IMR-90 (cell line): ENCODE measurements at regions not wholly inside any gene's neighbourhood (a gene's known extent, or its start where the extent isn't known, plus 50 kb on each side); places are given as distances from the start of the nearest gene placed in this dataset.

ENCODE experiments used
- ATAC-seq: fragments of 200-7000 bp; cut with Tn5 transposase; 2 replicates; pipeline ENCODE4 v1.9.1; 2020; ENCODE audit warnings: low read depth, mild to moderate bottlenecking, moderate library complexity
- BruUV-seq: library from RNA; stranded (reverse); fragments of 400-500 nt; replicated peaks from 2 replicates; lab custom pipeline; 2021; lab: Mats Ljungman, UMichigan
- CTCF ChIA-PET: fragments of 300-600 bp; formaldehyde crosslinking; extraction: SDS; loops from one replicate; lab custom pipeline; 2021; ENCODE audit warnings: antibody characterized with exemption; lab: Yijun Ruan, JAX
- POLR2A ChIA-PET: fragments of 300-600 bp; sonication (Branson Sonifier 250); formaldehyde crosslinking; loops from one replicate; lab custom pipeline; 2022; ENCODE audit warnings: antibody characterized with exemption; ENCODE audit not compliant: unreplicated experiment; lab: Charles Lee
- DNase-seq: peaks from one replicate; pipeline ENCODE4 v3.0.0; 2013
- H2AFZ ChIP-seq: replicated peaks from 2 replicates; pipeline ENCODE3; 2013; ENCODE audit warnings: low read length, mild to moderate bottlenecking; ENCODE audit not compliant: poor library complexity
- H2AK5ac ChIP-seq: 2 replicates; pipeline ENCODE4 v1.6.1; 2013; ENCODE audit warnings: low read depth, low read length, inconsistent platforms
- H2AK9ac ChIP-seq: replicated peaks from 2 replicates; pipeline ENCODE3; 2013; ENCODE audit warnings: mild to moderate bottlenecking, low read depth, low read length, moderate library complexity; ENCODE audit not compliant: poor library complexity
- H2BK120ac ChIP-seq: 2 replicates; pipeline ENCODE4 v1.6.1; 2013; ENCODE audit warnings: low read depth, low read length, inconsistent platforms
- H2BK15ac ChIP-seq: 3 replicates; pipeline ENCODE4 v1.6.1; 2013; ENCODE audit warnings: low read depth, low read length, inconsistent platforms
- H2BK20ac ChIP-seq: 2 replicates; pipeline ENCODE4 v1.6.1; 2013; ENCODE audit warnings: low read depth, mild to moderate bottlenecking, inconsistent platforms, low read length, moderate library complexity
- H2BK5ac ChIP-seq: 2 replicates; pipeline ENCODE4 v1.6.1; 2013; ENCODE audit warnings: mild to moderate bottlenecking, low read depth, low read length, inconsistent platforms; ENCODE audit not compliant: poor library complexity, severe bottlenecking
- H3K14ac ChIP-seq: replicated peaks from 2 replicates; pipeline ENCODE4 v1.6.1; 2013; ENCODE audit warnings: low read depth, low read length, inconsistent platforms
- H3K18ac ChIP-seq: 2 replicates; pipeline ENCODE4 v1.6.1; 2013; ENCODE audit warnings: low read depth, low read length, control low read depth
- H3K23ac ChIP-seq: 2 replicates; pipeline ENCODE4 v1.6.1; 2013; ENCODE audit warnings: low read depth, low read length, inconsistent platforms
- H3K27ac ChIP-seq: 2 replicates; pipeline ENCODE4 v1.5.1; 2013; ENCODE audit warnings: mild to moderate bottlenecking, control low read depth, low read length; ENCODE audit not compliant: insufficient read depth
- H3K27me3 ChIP-seq: 2 replicates; pipeline ENCODE4 v1.6.1; 2013; ENCODE audit warnings: low read length; ENCODE audit not compliant: control insufficient read depth, insufficient read depth
- H3K36me3 ChIP-seq: 2 replicates; pipeline ENCODE4 v1.6.1; 2013; ENCODE audit warnings: low read length, mixed read lengths; ENCODE audit not compliant: control insufficient read depth, insufficient read depth
- H3K4ac ChIP-seq: 2 replicates; pipeline ENCODE4 v1.6.1; 2013; ENCODE audit warnings: low read depth, low read length, inconsistent platforms
- H3K4me1 ChIP-seq: 2 replicates; pipeline ENCODE4 v1.6.1; 2013; ENCODE audit warnings: low read length, mixed read lengths; ENCODE audit not compliant: control insufficient read depth, insufficient read depth
- H3K4me2 ChIP-seq: 2 replicates; pipeline ENCODE4 v1.6.1; 2013; ENCODE audit warnings: low read depth, mild to moderate bottlenecking, control low read depth, low read length, moderate library complexity
- H3K4me3 ChIP-seq: 2 replicates; pipeline ENCODE4 v1.5.1; 2013; ENCODE audit warnings: low read depth, mild to moderate bottlenecking, control low read depth, low read length, moderate library complexity; ENCODE audit not compliant: insufficient read depth
- H3K56ac ChIP-seq: 2 replicates; pipeline ENCODE4 v1.6.1; 2013; ENCODE audit warnings: low read length, inconsistent platforms; ENCODE audit not compliant: insufficient read depth; ENCODE audit errors: extremely low read depth
- H3K79me1 ChIP-seq, 2 experiments: 2 replicates each; pipeline ENCODE4 v1.6.1; 2013; ENCODE audit warnings: low read length in 2 of 2, inconsistent platforms in 1 of 2, low read depth in 1 of 2
- H3K9ac ChIP-seq: 2 replicates; pipeline ENCODE4 v1.6.1; 2013; ENCODE audit warnings: low read depth, low read length, control low read depth
- H3K9me1 ChIP-seq: 2 replicates; pipeline ENCODE4 v1.6.1; 2013; ENCODE audit warnings: low read length, inconsistent platforms; ENCODE audit not compliant: insufficient read depth
- H3K9me3 ChIP-seq: 2 replicates; pipeline ENCODE4 v1.6.1; 2013; ENCODE audit warnings: low read length; ENCODE audit not compliant: control insufficient read depth, insufficient read depth
- H4K20me1 ChIP-seq: 2 replicates; pipeline ENCODE4 v1.6.1; 2013; ENCODE audit warnings: low read length, inconsistent platforms; ENCODE audit not compliant: insufficient read depth
- H4K5ac ChIP-seq: 2 replicates; pipeline ENCODE4 v1.6.1; 2013; ENCODE audit warnings: mild to moderate bottlenecking, low read depth, low read length, control low read depth
- H4K8ac ChIP-seq, 2 experiments: 2 replicates each; pipeline ENCODE4 v1.6.1; 2013; ENCODE audit warnings: low read depth in 2 of 2, low read length in 2 of 2, control low read depth in 1 of 2, inconsistent platforms in 1 of 2
- H4K91ac ChIP-seq: 2 replicates; pipeline ENCODE4 v1.6.1; 2013; ENCODE audit warnings: low read depth, low read length, inconsistent platforms; ENCODE audit not compliant: insufficient read depth
- BHLHE40 ChIP-seq: fragments of 150-350 bp; IDR thresholded peaks from 2 replicates; pipeline ENCODE4 v1.6.1; 2016; ENCODE audit warnings: mild to moderate bottlenecking, low read depth, low read length
- CEBPB ChIP-seq: IDR thresholded peaks from 2 replicates; pipeline ENCODE4 v1.6.1; 2012; ENCODE audit warnings: low read depth, low read length, improper control_type of control experiment
- CHD1 ChIP-seq: IDR thresholded peaks from 2 replicates; pipeline ENCODE4 v1.6.1; 2012; ENCODE audit warnings: low read depth, low read length, improper control_type of control experiment
- CTCF ChIP-seq: conservative IDR thresholded peaks from 2 replicates; pipeline ENCODE4 v1.5.1; 2012; ENCODE audit warnings: mild to moderate bottlenecking, low read depth, low read length, improper control_type of control experiment
- ELK1 ChIP-seq: fragments of 150-350 bp; IDR thresholded peaks from 2 replicates; pipeline ENCODE4 v1.6.1; 2016; ENCODE audit warnings: low read depth, mild to moderate bottlenecking, low read length, moderate library complexity, borderline replicate concordance
- FOS ChIP-seq: fragments of 150-350 bp; IDR thresholded peaks from 2 replicates; pipeline ENCODE4 v1.6.1; 2016; ENCODE audit warnings: low read depth, low read length
- MAFK ChIP-seq: IDR thresholded peaks from 2 replicates; pipeline ENCODE4 v1.6.1; 2012; ENCODE audit warnings: low read depth, low read length, improper control_type of control experiment
- MAZ ChIP-seq: IDR thresholded peaks from 2 replicates; pipeline ENCODE4 v1.6.1; 2012; ENCODE audit warnings: low read depth, mild to moderate bottlenecking, low read length, improper control_type of control experiment, moderate library complexity, borderline replicate concordance
- MXI1 ChIP-seq: IDR thresholded peaks from 2 replicates; pipeline ENCODE4 v1.6.1; 2012; ENCODE audit warnings: low read depth, mild to moderate bottlenecking, low read length, moderate library complexity, borderline replicate concordance
- NFE2L2 ChIP-seq: fragments of 150-350 bp; IDR thresholded peaks from 2 replicates; pipeline ENCODE4 v1.6.1; 2016; ENCODE audit warnings: low read depth, mild to moderate bottlenecking, low read length
- POLR2A ChIP-seq: IDR thresholded peaks from 2 replicates; pipeline ENCODE4 v1.6.1; 2012; ENCODE audit warnings: mild to moderate bottlenecking, low read depth, low read length
- RAD21 ChIP-seq: IDR thresholded peaks from 2 replicates; pipeline ENCODE4 v1.6.1; 2012; ENCODE audit warnings: low read length, improper control_type of control experiment
- RCOR1 ChIP-seq: IDR thresholded peaks from 2 replicates; pipeline ENCODE4 v1.6.1; 2012; ENCODE audit warnings: mild to moderate bottlenecking, low read length, improper control_type of control experiment; ENCODE audit not compliant: insufficient replicate concordance
- RFX5 ChIP-seq: IDR thresholded peaks from 2 replicates; pipeline ENCODE4 v1.8.0; 2012; ENCODE audit warnings: low read depth, mild to moderate bottlenecking, low read length, moderate library complexity
- SMC3 ChIP-seq: fragments of 150-350 bp; IDR thresholded peaks from 2 replicates; pipeline ENCODE4 v1.6.1; 2016; ENCODE audit warnings: low read depth, mild to moderate bottlenecking, antibody characterized with exemption, low read length, moderate library complexity
- WGBS, 2 experiments: methylation state at CpG; one replicate each; pipeline versions ENCODE4 v1.1.5 to v1.1.7; 2013; ENCODE audit warnings: missing lambda C conversion rate in 2 of 2; ENCODE audit not compliant: insufficient read length in 1 of 2; ENCODE audit errors: extremely low coverage in 2 of 2; 5-methylcytosine and 5-hydroxymethylcytosine counted together
- dilution Hi-C: fragments of 300-500 bp; cut with HindIII; formaldehyde crosslinking; loops from one replicate; pipeline ENCODE4 v1.14.3; 2018; ENCODE audit warnings: low sequenced_read_pairs; ENCODE audit not compliant: unreplicated experiment
- in situ Hi-C: fragments of 300-500 bp; cut with MboI; formaldehyde crosslinking; loops from 3 replicates; pipeline ENCODE4 v1.14.3; 2019; ENCODE audit warnings: low sequenced_read_pairs, inconsistent platforms, mixed read lengths
- intact Hi-C: fragments of 100-400 bp; cut with micrococcal nuclease; formaldehyde crosslinking; loops from 2 replicates; pipeline ENCODE4 v1.10.0; 2022
- TF ChIP-seq, protein P1 (sequence below): fragments of 150-350 bp; IDR thresholded peaks from 2 replicates; pipeline ENCODE4 v1.6.1; 2017; ENCODE audit warnings: mild to moderate bottlenecking, antibody characterized with exemption, low read length, low read depth

DNA sequence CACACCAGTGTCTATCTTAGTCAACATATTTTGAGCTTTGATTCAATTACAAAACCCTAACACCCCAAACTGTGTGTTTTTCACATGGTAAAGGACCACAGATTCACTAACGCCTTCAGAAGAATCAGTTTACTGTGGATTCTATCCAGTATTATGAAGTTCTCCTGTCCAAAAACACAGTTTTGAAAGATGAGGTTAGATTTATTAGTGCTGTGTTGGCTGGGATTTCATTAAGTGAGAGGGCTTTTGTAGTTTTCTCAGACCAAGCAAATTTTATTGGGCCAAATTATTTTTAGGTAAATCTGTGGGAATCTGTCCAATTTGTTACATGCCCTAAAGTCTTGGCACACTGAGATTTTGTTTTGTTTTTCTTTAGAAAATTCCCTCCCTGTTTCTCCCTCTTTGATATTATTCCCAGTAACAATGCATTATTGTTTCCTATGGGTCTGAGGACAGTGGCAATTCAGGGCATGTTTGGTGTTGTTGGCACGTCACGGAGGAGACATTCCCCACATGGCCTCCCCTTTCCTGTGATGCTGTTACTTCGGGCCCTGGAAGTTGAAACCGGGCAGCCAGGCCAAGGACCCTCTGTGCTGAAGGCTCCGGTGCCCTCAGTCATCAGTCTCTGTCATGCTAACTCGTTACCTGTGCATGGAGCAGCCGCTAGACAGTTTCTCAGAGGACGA is 87.5 kb upstream of the ALKAL2 start:
- 19% methylated on average over 3 of the region's 9 CpGs; no CpG with 5 or more reads in 1 of the 2 experiments for WGBS, 2 experiments
- intact Hi-C loops, result loop anchor here (5.0 kb wide), 1 partner anchor 812 kb away; no protein-coding TSS in a partner anchor
- no peak overlapping the region for H2BK20ac ChIP-seq
- H2AK5ac ChIP-seq, result no peak overlapping the region
- H3K4ac ChIP-seq, result no peak overlapping the region
- H4K5ac ChIP-seq, result no peak overlapping the region
- H3K27ac ChIP-seq, result no peak overlapping the region
- ATAC-seq (no peak), DNase-seq (no peak)
- H3K14ac ChIP-seq, result no peak overlapping the region
- no peaks in the 10 kb centered on the region for H3K27me3 ChIP-seq
- H3K4me1 ChIP-seq, result no peaks in the 10 kb centered on the region
- no TSS peak for BruUV-seq
- no peak overlapping the region for H2BK120ac ChIP-seq
- H3K36me3 ChIP-seq, result no peaks in the 10 kb centered on the region
- dilution Hi-C loops, result no loop called here
- H2BK15ac ChIP-seq, result no peak overlapping the region
- H3K9ac ChIP-seq, result no peak overlapping the region
- no peak overlapping the region for H4K91ac ChIP-seq
- H3K79me1 ChIP-seq, result no peaks in the 10 kb centered on the region
- H2AK9ac ChIP-seq, result no peak overlapping the region
- POLR2A ChIA-PET, result no interaction called here
- no peak overlapping the region for H3K23ac ChIP-seq
- H2BK5ac ChIP-seq, result no peak overlapping the region
- no peak for TF ChIP-seq RFX5
- no peak for TF ChIP-seq CEBPB
- TF ChIP-seq BHLHE40, result no peak
- TF ChIP-seq RCOR1, result no peak
- TF ChIP-seq CHD1, result no peak
- TF ChIP-seq RAD21, result no peak
- TF ChIP-seq NFE2L2, result no peak
- TF ChIP-seq CTCF, result no peak
- TF ChIP-seq FOS, result no peak
- no peak for TF ChIP-seq ELK1
- TF ChIP-seq MAZ, result no peak
- TF ChIP-seq, protein P1, sequence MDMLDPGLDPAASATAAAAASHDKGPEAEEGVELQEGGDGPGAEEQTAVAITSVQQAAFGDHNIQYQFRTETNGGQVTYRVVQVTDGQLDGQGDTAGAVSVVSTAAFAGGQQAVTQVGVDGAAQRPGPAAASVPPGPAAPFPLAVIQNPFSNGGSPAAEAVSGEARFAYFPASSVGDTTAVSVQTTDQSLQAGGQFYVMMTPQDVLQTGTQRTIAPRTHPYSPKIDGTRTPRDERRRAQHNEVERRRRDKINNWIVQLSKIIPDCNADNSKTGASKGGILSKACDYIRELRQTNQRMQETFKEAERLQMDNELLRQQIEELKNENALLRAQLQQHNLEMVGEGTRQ, result no peak
- TF ChIP-seq POLR2A, result no peak
- no peak for TF ChIP-seq SMC3
- no peak for TF ChIP-seq MXI1
- no peak for TF ChIP-seq MAFK
- no peak overlapping the region for H3K4me2 ChIP-seq
- peaks cover 24% of the 10 kb centered on the region for H3K9me3 ChIP-seq
- no peaks in the 10 kb centered on the region for H4K20me1 ChIP-seq
- no peak overlapping the region for H3K4me3 ChIP-seq
- in situ Hi-C loops, result no loop called here
- no peaks in the 10 kb centered on the region for H3K9me1 ChIP-seq
- no peak overlapping the region for H2AFZ ChIP-seq
- H3K56ac ChIP-seq, result no peak overlapping the region
- CTCF ChIA-PET, result interaction anchor here (0.6 kb wide), 1 partner anchor 26 kb away, joined by 6 read pairs; no protein-coding TSS in a partner anchor
- H3K18ac ChIP-seq, result no peak overlapping the region
- H4K8ac ChIP-seq, result no peak overlapping the region
